Mesenchymal stem cell (in vitro differentiated cells and primary cell): ENCODE measurements at regions not wholly inside any gene's neighbourhood (a gene's known extent, or its start where the extent isn't known, plus 50 kb on each side); places are given as distances from the start of the nearest gene placed in this dataset.

Experiments used
- DNase-seq: peaks from one replicate; pipeline ENCODE4 v3.0.0-alpha.2; 2013
- H2AFZ ChIP-seq: one replicate; pipeline ENCODE4 v1.6.1; 2013; ENCODE audit warnings: low read depth, mild to moderate bottlenecking, control low read depth, inconsistent platforms, low read length, moderate library complexity
- H2AK5ac ChIP-seq: 2 replicates; pipeline ENCODE4 v1.6.1; 2013; ENCODE audit warnings: low read length, moderate library complexity, mild to moderate bottlenecking, inconsistent platforms; ENCODE audit not compliant: severe bottlenecking
- H2BK120ac ChIP-seq: one replicate; pipeline ENCODE4 v1.6.1; 2013; ENCODE audit warnings: low read depth, mild to moderate bottlenecking, inconsistent platforms, low read length, moderate library complexity
- H2BK12ac ChIP-seq, 2 experiments: one replicate each; pipeline ENCODE4 v1.6.1; 2013; ENCODE audit warnings: inconsistent platforms in 2 of 2, low read length in 2 of 2, mild to moderate bottlenecking in 2 of 2, moderate library complexity in 2 of 2, control low read depth in 1 of 2
- H2BK15ac ChIP-seq: one replicate; pipeline ENCODE4 v1.6.1; 2013; ENCODE audit warnings: mild to moderate bottlenecking, low read depth, inconsistent platforms; ENCODE audit not compliant: poor library complexity, severe bottlenecking
- H2BK5ac ChIP-seq: 2 replicates; pipeline ENCODE4 v1.6.1; 2013; ENCODE audit warnings: low read depth, mild to moderate bottlenecking, low read length, control low read depth, inconsistent platforms; ENCODE audit not compliant: poor library complexity, severe bottlenecking
- H3K14ac ChIP-seq, 2 experiments: one replicate each; pipeline ENCODE4 v1.6.1; 2013; ENCODE audit warnings: inconsistent platforms in 2 of 2, low read length in 2 of 2, control low read depth in 1 of 2, mild to moderate bottlenecking in 1 of 2, moderate library complexity in 1 of 2
- H3K18ac ChIP-seq, 2 experiments: one replicate each; pipeline ENCODE4 v1.6.1; 2013; ENCODE audit warnings: inconsistent platforms in 2 of 2, low read length in 2 of 2, control low read depth in 1 of 2, low read depth in 1 of 2, mild to moderate bottlenecking in 1 of 2
- H3K23ac ChIP-seq, 2 experiments: one replicate each; pipeline ENCODE4 v1.6.1; 2013; ENCODE audit warnings: inconsistent platforms in 2 of 2, low read length in 2 of 2, mild to moderate bottlenecking in 2 of 2, moderate library complexity in 2 of 2, control low read depth in 1 of 2
- H3K27ac ChIP-seq: 2 replicates; pipeline ENCODE4 v1.5.1; 2013; ENCODE audit warnings: mild to moderate bottlenecking, moderate library complexity, low read length, control low read depth, inconsistent platforms; ENCODE audit not compliant: poor library complexity, severe bottlenecking
- H3K27me3 ChIP-seq, 2 experiments: 2 replicates each; pipeline versions ENCODE4 v1.6.1 to v1.7.0; 2013; ENCODE audit warnings: low read length in 2 of 2, mild to moderate bottlenecking in 2 of 2, moderate library complexity in 2 of 2, control low read depth in 1 of 2, inconsistent platforms in 1 of 2; ENCODE audit not compliant: control insufficient read depth in 1 of 2, insufficient read depth in 1 of 2
- H3K36me3 ChIP-seq, 2 experiments: 2 replicates each; pipeline versions ENCODE4 v1.6.1 to v1.7.0; 2013; ENCODE audit warnings: low read length in 2 of 2, control low read depth in 1 of 2, inconsistent platforms in 1 of 2, low read depth in 1 of 2, mild to moderate bottlenecking in 1 of 2; ENCODE audit not compliant: insufficient read depth in 2 of 2, control insufficient read depth in 1 of 2
- H3K4ac ChIP-seq, 2 experiments: one replicate each; pipeline ENCODE4 v1.6.1; 2013; ENCODE audit warnings: inconsistent platforms in 2 of 2, low read length in 2 of 2, mild to moderate bottlenecking in 2 of 2, moderate library complexity in 2 of 2, control low read depth in 1 of 2, low read depth in 1 of 2
- H3K4me1 ChIP-seq: 2 replicates; pipeline ENCODE4 v1.6.1; 2013; ENCODE audit warnings: low read depth, low read length, control low read depth; ENCODE audit not compliant: control insufficient read depth, insufficient read depth
- H3K4me2 ChIP-seq: 2 replicates; pipeline ENCODE4 v1.6.1; 2013; ENCODE audit warnings: low read length, mild to moderate bottlenecking, inconsistent platforms; ENCODE audit not compliant: poor library complexity, severe bottlenecking
- H3K4me3 ChIP-seq, 2 experiments: 2 replicates each; pipeline versions ENCODE4 v1.5.1 to v1.7.0; 2013; ENCODE audit warnings: low read length in 2 of 2, mild to moderate bottlenecking in 2 of 2, control low read depth in 1 of 2, low read depth in 1 of 2; ENCODE audit not compliant: insufficient read depth in 1 of 2
- H3K79me1 ChIP-seq: replicated peaks from 2 replicates; pipeline ENCODE4 v1.6.1; 2013; ENCODE audit warnings: mild to moderate bottlenecking, control low read depth, low read length, inconsistent platforms; ENCODE audit not compliant: poor library complexity, severe bottlenecking
- H3K9ac ChIP-seq: 2 replicates; pipeline ENCODE4 v1.7.0; 2013; ENCODE audit warnings: mild to moderate bottlenecking, low read length, moderate library complexity
- H3K9me3 ChIP-seq: 2 replicates; pipeline ENCODE4 v1.7.0; 2013; ENCODE audit warnings: mild to moderate bottlenecking, low read length; ENCODE audit not compliant: control insufficient read depth
- H4K8ac ChIP-seq: one replicate; pipeline ENCODE4 v1.6.1; 2013; ENCODE audit warnings: inconsistent platforms, mild to moderate bottlenecking, low read length, moderate library complexity
- H4K91ac ChIP-seq: one replicate; pipeline ENCODE4 v1.6.1; 2013; ENCODE audit warnings: mild to moderate bottlenecking, low read length, inconsistent platforms
- WGBS: methylation state at CpG from one replicate; pipeline ENCODE4 v1.1.7; 2013; ENCODE audit warnings: mixed read lengths; 5-methylcytosine and 5-hydroxymethylcytosine counted together

DNA sequence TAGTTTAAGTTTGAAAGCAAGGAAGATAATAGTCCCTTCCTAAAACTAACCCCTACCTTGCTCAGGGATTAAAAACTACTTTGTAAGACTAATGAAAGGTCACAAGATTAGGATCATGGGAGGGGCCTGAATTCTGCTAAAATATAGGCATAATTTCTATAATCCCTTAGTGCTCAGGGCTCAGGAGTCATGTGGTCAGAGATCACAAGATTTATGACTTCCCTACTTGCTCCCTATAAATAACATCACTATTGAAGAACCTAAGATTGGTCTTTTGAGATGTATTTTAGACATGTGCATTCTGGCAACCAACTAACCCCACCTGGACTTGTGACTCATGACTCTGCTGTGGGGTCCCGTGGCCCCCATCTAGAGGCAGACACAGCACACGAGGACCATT lies 81.1 kb downstream of the STMND1 start:
- H3K27ac ChIP-seq = no peak overlapping the region
- 80% methylated on average over 2 of the region's 2 CpGs for WGBS

DNA sequence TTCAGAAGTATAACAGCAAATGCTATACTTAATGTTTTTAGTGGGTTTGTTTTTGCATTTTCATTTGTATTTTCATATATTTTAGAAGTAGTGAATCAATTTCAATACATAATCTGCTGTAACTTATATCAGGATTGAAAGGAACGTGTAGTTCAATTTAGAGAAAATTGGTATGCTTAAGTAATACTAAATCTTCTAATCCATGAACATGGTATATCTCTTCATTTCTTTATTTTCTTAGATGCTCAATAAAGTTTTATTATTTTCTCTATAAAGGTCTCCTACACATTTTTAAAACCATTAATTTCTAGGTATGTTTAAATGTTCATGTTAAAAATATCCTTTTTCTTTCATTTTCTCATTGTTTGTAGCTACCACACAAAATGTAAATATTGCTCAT lies 85.1 kb downstream of the STMND1 start:
- DNase-seq = no peak
- WGBS = no CpG with 5 or more reads among the region's 1 CpG
- H3K27ac ChIP-seq = no peak overlapping the region
- H2BK5ac ChIP-seq = no peak overlapping the region
- H2AK5ac ChIP-seq = no peak overlapping the region
- peaks cover 12% of the 10 kb centered on the region for H3K9me3 ChIP-seq
- no peak overlapping the region for H3K4ac ChIP-seq
- H3K4me3 ChIP-seq = no peak overlapping the region
- no peak overlapping the region for H3K14ac ChIP-seq
- H3K4me2 ChIP-seq = no peak overlapping the region
- no peak overlapping the region for H2BK120ac ChIP-seq
- H3K27me3 ChIP-seq = no peaks in the 10 kb centered on the region
- H2BK12ac ChIP-seq = no peak overlapping the region
- H3K23ac ChIP-seq = no peak overlapping the region
- H4K91ac ChIP-seq = no peak overlapping the region
- no peaks in the 10 kb centered on the region for H3K4me1 ChIP-seq
- no peak overlapping the region for H3K9ac ChIP-seq
- no peak overlapping the region for H2AFZ ChIP-seq
- no peak overlapping the region for H2BK15ac ChIP-seq
- H3K79me1 ChIP-seq = no peaks in the 10 kb centered on the region
- no peak overlapping the region for H3K18ac ChIP-seq
- H4K8ac ChIP-seq = no peak overlapping the region
- H3K36me3 ChIP-seq = no peaks in the 10 kb centered on the region

More for the DNA sequence above, 81.1 kb downstream of the STMND1 start:
- DNase-seq = no peak
- H3K79me1 ChIP-seq = no peaks in the 10 kb centered on the region
- H3K18ac ChIP-seq = no peak overlapping the region
- H2BK15ac ChIP-seq = no peak overlapping the region
- no peak overlapping the region for H2AFZ ChIP-seq
- H3K4me1 ChIP-seq = no peaks in the 10 kb centered on the region
- no peak overlapping the region for H2AK5ac ChIP-seq
- H2BK12ac ChIP-seq = no peak overlapping the region
- no peak overlapping the region for H3K9ac ChIP-seq
- H2BK5ac ChIP-seq = no peak overlapping the region
- no peak overlapping the region for H4K8ac ChIP-seq
- no peak overlapping the region for H3K23ac ChIP-seq
- H3K9me3 ChIP-seq = peaks cover 12% of the 10 kb centered on the region
- H3K4me2 ChIP-seq = no peak overlapping the region
- no peak overlapping the region for H3K14ac ChIP-seq
- H2BK120ac ChIP-seq = no peak overlapping the region
- H3K36me3 ChIP-seq = no peaks in the 10 kb centered on the region
- H3K4me3 ChIP-seq = no peak overlapping the region
- H3K27me3 ChIP-seq = no peaks in the 10 kb centered on the region
- no peak overlapping the region for H4K91ac ChIP-seq
- H3K4ac ChIP-seq = no peak overlapping the region

DNA sequence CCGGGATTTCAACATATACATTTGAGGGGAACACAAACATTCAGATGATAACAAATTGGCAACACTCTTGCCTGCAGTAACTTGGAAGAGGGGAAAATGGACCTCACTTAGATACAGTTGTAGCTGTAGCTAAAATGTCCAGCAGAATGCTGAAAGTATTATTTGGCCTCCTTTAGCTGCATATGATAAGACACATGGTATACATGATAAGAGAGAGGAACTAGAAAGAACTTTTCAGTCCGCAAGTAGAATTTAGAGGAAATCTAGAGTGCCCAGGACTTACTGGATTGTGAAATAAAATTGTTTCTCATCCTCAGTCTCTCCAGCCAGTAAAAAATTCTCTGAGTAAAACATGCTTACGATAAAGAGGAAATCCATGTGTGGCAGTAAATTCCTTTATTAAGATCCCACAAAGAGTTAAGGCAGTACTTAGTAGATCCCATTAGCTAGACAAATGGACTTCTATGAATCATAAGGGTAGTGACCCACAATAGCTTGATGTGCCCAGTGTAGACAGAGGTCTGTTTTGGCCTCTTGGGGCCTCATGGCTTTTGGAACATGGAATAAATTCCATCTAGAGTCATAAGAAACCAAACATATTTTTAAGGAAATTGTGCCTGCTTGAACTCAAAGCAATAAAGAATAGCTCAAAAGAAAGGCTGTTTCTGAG lies 87.9 kb upstream of the RBM24 start:
- Histone ChIP-seq H2BK12ac (no peak overlapping the region), H3K4me2 (no peak overlapping the region), H3K9me3 (no peaks in the 10 kb centered on the region), H4K91ac (no peak overlapping the region), H2AFZ (no peak overlapping the region), H2BK15ac (no peak overlapping the region), H4K8ac (no peak overlapping the region), H3K27ac (no peak overlapping the region), H3K23ac (no peak overlapping the region), H2BK5ac (no peak overlapping the region), H3K4ac (no peak overlapping the region), H3K4me3 (no peak overlapping the region), H3K4me1 (no peaks in the 10 kb centered on the region), H3K79me1 (no peaks in the 10 kb centered on the region), H3K9ac (no peak overlapping the region), H2AK5ac (no peak overlapping the region), H3K27me3 (peaks cover 0 to 3% of the 10 kb centered on the region in 2 experiments), H2BK120ac (no peak overlapping the region), H3K14ac (no peak overlapping the region), H3K36me3 (no peaks in the 10 kb centered on the region), H3K18ac (no peak overlapping the region)
- 90% methylated on average over 2 of the region's 3 CpGs for WGBS
- DNase-seq = no peak

DNA sequence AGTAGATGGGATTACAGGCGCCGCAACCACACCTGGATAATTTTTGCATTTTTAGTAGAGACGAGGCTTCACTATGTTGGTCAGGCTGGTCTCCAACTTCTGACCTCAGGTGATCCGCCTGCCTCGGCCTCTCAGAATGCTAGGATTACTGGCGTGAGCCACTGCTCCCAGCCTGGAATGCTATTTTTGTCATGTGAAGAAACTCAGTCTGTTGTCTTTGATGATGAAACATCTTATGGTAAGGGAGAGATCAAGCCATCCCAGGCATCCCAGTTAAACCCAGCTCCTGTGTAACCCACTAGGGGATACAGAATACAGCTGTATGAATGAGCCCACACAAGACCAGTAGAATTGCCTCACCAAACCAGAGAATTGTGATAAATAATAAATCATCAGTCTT lies 83.6 kb upstream of the RBM24 start:
- Histone ChIP-seq H3K36me3 (peaks cover 0 to 4% of the 10 kb centered on the region in 2 experiments), H2AK5ac (no peak overlapping the region), H3K27me3 (peaks cover 0 to 3% of the 10 kb centered on the region in 2 experiments), H3K9me3 (peaks cover 2% of the 10 kb centered on the region), H2AFZ (no peak overlapping the region), H3K4me1 (no peaks in the 10 kb centered on the region), H2BK15ac (no peak overlapping the region), H2BK5ac (no peak overlapping the region), H3K4ac (no peak overlapping the region), H2BK12ac (no peak overlapping the region), H3K4me2 (no peak overlapping the region), H3K79me1 (no peaks in the 10 kb centered on the region), H4K8ac (no peak overlapping the region), H4K91ac (no peak overlapping the region), H3K14ac (no peak overlapping the region), H2BK120ac (no peak overlapping the region), H3K4me3 (no peak overlapping the region), H3K27ac (no peak overlapping the region), H3K9ac (no peak overlapping the region), H3K18ac (no peak overlapping the region), H3K23ac (no peak overlapping the region)
- 93% methylated on average over 6 of the region's 6 CpGs for WGBS
- no peak for DNase-seq
